ENCODE measurements at regions not wholly inside any gene's neighbourhood (a gene's known extent, or its start where the extent isn't known, plus 50 kb on each side); places are given as distances from the start of the nearest gene placed in this dataset.

DNA sequence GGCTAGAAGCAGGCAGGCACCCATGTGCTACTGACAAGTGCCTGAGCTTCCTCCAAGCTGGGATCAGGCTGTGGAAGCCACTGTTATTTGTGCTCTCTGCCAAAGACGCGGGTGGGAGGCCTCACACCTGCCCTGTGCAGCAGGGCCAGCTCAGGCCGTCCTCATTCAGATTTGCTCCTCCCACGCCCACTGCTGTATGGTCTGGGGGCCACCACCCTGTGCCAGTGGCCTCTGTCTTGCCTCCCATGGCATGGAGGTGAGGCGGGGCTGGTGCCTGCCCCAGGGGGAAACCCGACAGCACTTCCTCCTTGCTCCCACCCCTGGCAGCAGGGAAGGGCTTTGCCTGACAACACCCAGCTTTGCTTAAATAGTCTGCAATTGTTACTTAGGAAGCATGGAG lies 356.5 kb upstream of the CDH8 start:
- Histone ChIP-seq H3K4me3 (ENCODE audit: low read length) (no peak overlapping the region), H3K36me3 (ENCODE audit: control insufficient read depth, insufficient read depth, low read length) (no peaks in the 10 kb centered on the region), H3K9me3 (ENCODE audit: control insufficient read depth, insufficient read depth, low read length) (peaks cover 6% of the 10 kb centered on the region), H3K27me3 (ENCODE audit: control insufficient read depth, insufficient read depth, low read length) (no peaks in the 10 kb centered on the region), H3K4me1 (ENCODE audit: control insufficient read depth, insufficient read depth, low read length) (no peaks in the 10 kb centered on the region), H3K27ac (ENCODE audit: low read length) (no peak overlapping the region)
- TF ChIP-seq CTCF (IDR thresholded peaks at IDR 0.05): no peak
- intact Hi-C loops (cut with micrococcal nuclease): no loop called here
- no peaks in the 10 kb centered on the region for H3K27me3 Mint-ChIP-seq (ENCODE audit: low read depth in 2 of 2)
- DNase-seq (no peak), ATAC-seq (no peak)
- no peak overlapping the region for H3K4me3 Mint-ChIP-seq
- no peaks in the 10 kb centered on the region for H3K4me1 Mint-ChIP-seq
- no peak overlapping the region for H3K27ac Mint-ChIP-seq
- no peaks in the 10 kb centered on the region for H3K36me3 Mint-ChIP-seq
- 82% methylated on average over 6 of the region's 6 CpGs for WGBS (ENCODE audit: insufficient coverage)
- H3K9me3 Mint-ChIP-seq: peaks cover 9 to 19% of the 10 kb centered on the region in 2 donors

- WGBS (ENCODE audit: insufficient coverage): 89% methylated on average over 8 of the region's 8 CpGs
- Mint-ChIP-seq H3K4me3 (no peak overlapping the region), H3K4me1 (no peaks in the 10 kb centered on the region), H3K27me3 (ENCODE audit: low read depth in 2 of 2) (no peaks in the 10 kb centered on the region), H3K9me3 (peaks cover 8 to 20% of the 10 kb centered on the region in 2 donors), H3K27ac (no peak overlapping the region), H3K36me3 (no peaks in the 10 kb centered on the region)
- no peak for ATAC-seq
- no peak for TF ChIP-seq CTCF (IDR thresholded peaks at IDR 0.05)
- H3K4me1 ChIP-seq (ENCODE audit: control insufficient read depth, insufficient read depth, low read length): no peaks in the 10 kb centered on the region
- no peaks in the 10 kb centered on the region for H3K27me3 ChIP-seq (ENCODE audit: control insufficient read depth, insufficient read depth, low read length)
- DNase-seq: no peak
- H3K4me3 ChIP-seq (ENCODE audit: low read length): no peak overlapping the region
- intact Hi-C loops (cut with micrococcal nuclease): no loop called here
- peaks cover 6% of the 10 kb centered on the region for H3K9me3 ChIP-seq (ENCODE audit: control insufficient read depth, insufficient read depth, low read length)
- H3K27ac ChIP-seq (ENCODE audit: low read length): no peak overlapping the region
- H3K36me3 ChIP-seq (ENCODE audit: control insufficient read depth, insufficient read depth, low read length): no peaks in the 10 kb centered on the region
These were observed 355.7 kb upstream of the CDH8 start for GRCh38 chr16:62391940-62392339.

DNA sequence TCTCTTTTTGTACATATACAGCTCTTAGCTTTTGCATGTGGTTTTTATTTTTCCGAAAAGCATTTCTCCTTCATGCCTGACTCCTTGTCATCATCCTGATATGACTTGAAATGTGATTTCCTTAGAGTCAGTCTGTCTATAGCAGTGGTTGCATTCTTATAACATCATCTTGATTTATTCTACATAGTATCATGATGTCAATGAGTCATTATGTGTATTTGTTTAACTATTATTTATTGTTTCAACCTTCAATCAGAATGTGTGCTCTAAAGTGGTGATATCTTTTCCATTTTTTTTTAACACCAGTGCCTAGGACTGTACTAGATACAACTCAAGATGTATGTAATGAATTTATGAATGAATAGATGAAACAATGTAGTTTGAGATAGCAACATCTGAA lies 354.9 kb upstream of the CDH8 start:
- TF ChIP-seq CTCF (IDR thresholded peaks at IDR 0.05): no peak

GRCh38 chr16:62390214-62390613 lies 354.0 kb upstream of the CDH8 start:
- TF ChIP-seq CTCF (IDR thresholded peaks at IDR 0.05): no peak
- H3K9me3 Mint-ChIP-seq: peaks cover 3 to 15% of the 10 kb centered on the region in 2 donors
- no peak overlapping the region for H3K4me3 Mint-ChIP-seq

More for the DNA sequence above, 354.9 kb upstream of the CDH8 start:
- Mint-ChIP-seq H3K27me3 (ENCODE audit: low read depth in 2 of 2) (no peaks in the 10 kb centered on the region), H3K27ac (no peak overlapping the region), H3K4me3 (no peak overlapping the region), H3K9me3 (peaks cover 3 to 15% of the 10 kb centered on the region in 2 donors), H3K4me1 (no peaks in the 10 kb centered on the region), H3K36me3 (no peaks in the 10 kb centered on the region)
- no peak for DNase-seq
- no peaks in the 10 kb centered on the region for H3K36me3 ChIP-seq (ENCODE audit: control insufficient read depth, insufficient read depth, low read length)
- peaks cover 6% of the 10 kb centered on the region for H3K9me3 ChIP-seq (ENCODE audit: control insufficient read depth, insufficient read depth, low read length)
- intact Hi-C loops (cut with micrococcal nuclease): no loop called here
- H3K27me3 ChIP-seq (ENCODE audit: control insufficient read depth, insufficient read depth, low read length): no peaks in the 10 kb centered on the region
- 100% methylated on average over 1 of the region's 1 CpG for WGBS (ENCODE audit: insufficient coverage)
- no peak overlapping the region for H3K4me3 ChIP-seq (ENCODE audit: low read length)
- no peaks in the 10 kb centered on the region for H3K4me1 ChIP-seq (ENCODE audit: control insufficient read depth, insufficient read depth, low read length)
- no peak for ATAC-seq
- no peak overlapping the region for H3K27ac ChIP-seq (ENCODE audit: low read length)

More at GRCh38 chr16:62390214-62390613, 354.0 kb upstream of the CDH8 start:
- H3K36me3 ChIP-seq (ENCODE audit: control insufficient read depth, insufficient read depth, low read length): no peaks in the 10 kb centered on the region
- H3K27ac Mint-ChIP-seq: no peak overlapping the region
- no peaks in the 10 kb centered on the region for H3K4me1 Mint-ChIP-seq
- no peaks in the 10 kb centered on the region for H3K4me1 ChIP-seq (ENCODE audit: control insufficient read depth, insufficient read depth, low read length)
- ATAC-seq (no peak), DNase-seq (no peak)
- H3K27me3 Mint-ChIP-seq (ENCODE audit: low read depth in 2 of 2): no peaks in the 10 kb centered on the region
- no peaks in the 10 kb centered on the region for H3K36me3 Mint-ChIP-seq
- intact Hi-C loops (cut with micrococcal nuclease): no loop called here
- H3K4me3 ChIP-seq (ENCODE audit: low read length): no peak overlapping the region
- no peaks in the 10 kb centered on the region for H3K27me3 ChIP-seq (ENCODE audit: control insufficient read depth, insufficient read depth, low read length)
- no peak overlapping the region for H3K27ac ChIP-seq (ENCODE audit: low read length)
- peaks cover 6% of the 10 kb centered on the region for H3K9me3 ChIP-seq (ENCODE audit: control insufficient read depth, insufficient read depth, low read length)

Measured in natural killer cell (primary cell).